ENCODE measurements at regions not wholly inside any gene's neighbourhood (a gene's known extent, or its start where the extent isn't known, plus 50 kb on each side); places are given as distances from the start of the nearest gene placed in this dataset.

- DNase-seq (ENCODE audit: low read depth in 3 of 3), result no peak
These were observed 434.7 kb downstream of the EPHA4 start for GRCh38 chr2:221137385-221137784.

GRCh38 chr2:221142341-221142740 lies 429.8 kb downstream of the EPHA4 start:
- DNase-seq (ENCODE audit: low read depth in 3 of 3), result no peak

GRCh38 chr2:221143231-221143630 lies 428.9 kb downstream of the EPHA4 start:
- DNase-seq (ENCODE audit: low read depth in 3 of 3), result no peak

- no peak for DNase-seq (ENCODE audit: low read depth in 3 of 3)
These were observed 427.2 kb downstream of the EPHA4 start for GRCh38 chr2:221144909-221145308.

- no peak for DNase-seq (ENCODE audit: low read depth in 3 of 3)
These were observed 426.7 kb downstream of the EPHA4 start for GRCh38 chr2:221145396-221145795.

GRCh38 chr2:221153226-221153625 lies 418.9 kb downstream of the EPHA4 start:
- no peak for DNase-seq (ENCODE audit: low read depth in 3 of 3)

- DNase-seq (ENCODE audit: low read depth in 3 of 3), result no peak
These were observed 417.9 kb downstream of the EPHA4 start for GRCh38 chr2:221154176-221154575.

- no peak for DNase-seq (ENCODE audit: low read depth in 3 of 3)
These were observed 415.9 kb downstream of the EPHA4 start for GRCh38 chr2:221156062-221156734.

- DNase-seq (ENCODE audit: low read depth in 3 of 3), result no peak
These were observed 410.9 kb downstream of the EPHA4 start for GRCh38 chr2:221161186-221161585.

GRCh38 chr2:221166292-221166691 lies 405.8 kb downstream of the EPHA4 start:
- no peak for DNase-seq (ENCODE audit: low read depth in 3 of 3)

GRCh38 chr2:221167561-221167960 lies 404.5 kb downstream of the EPHA4 start:
- DNase-seq (ENCODE audit: low read depth in 3 of 3), result no peak

- DNase-seq (ENCODE audit: low read depth in 3 of 3), result no peak
These were observed 402.4 kb downstream of the EPHA4 start for GRCh38 chr2:221169724-221170123.

- no peak for DNase-seq (ENCODE audit: low read depth in 3 of 3)
These were observed 401.6 kb downstream of the EPHA4 start for GRCh38 chr2:221170548-221170947.

GRCh38 chr2:221176667-221177066 lies 395.4 kb downstream of the EPHA4 start:
- DNase-seq (ENCODE audit: low read depth in 3 of 3), result no peak

GRCh38 chr2:221178139-221178538 lies 394.0 kb downstream of the EPHA4 start:
- no peak for DNase-seq (ENCODE audit: low read depth in 3 of 3)

GRCh38 chr2:221186873-221187272 lies 385.2 kb downstream of the EPHA4 start:
- DNase-seq (ENCODE audit: low read depth in 3 of 3), result no peak

- no peak for DNase-seq (ENCODE audit: low read depth in 3 of 3)
These were observed 382.6 kb downstream of the EPHA4 start for GRCh38 chr2:221189431-221190067.

GRCh38 chr2:221195829-221196228 lies 376.3 kb downstream of the EPHA4 start:
- no peak for DNase-seq (ENCODE audit: low read depth in 3 of 3)

- DNase-seq (ENCODE audit: low read depth in 3 of 3), result no peak
These were observed 374.8 kb downstream of the EPHA4 start for GRCh38 chr2:221197225-221197856.

GRCh38 chr2:221198309-221198708 lies 373.8 kb downstream of the EPHA4 start:
- DNase-seq (ENCODE audit: low read depth in 3 of 3), result no peak

- DNase-seq (ENCODE audit: low read depth in 3 of 3), result no peak
These were observed 371.8 kb downstream of the EPHA4 start for GRCh38 chr2:221200184-221200839.

GRCh38 chr2:221202431-221202830 lies 369.7 kb downstream of the EPHA4 start:
- DNase-seq (ENCODE audit: low read depth in 3 of 3), result no peak

GRCh38 chr2:221203125-221203524 lies 369.0 kb downstream of the EPHA4 start:
- DNase-seq (ENCODE audit: low read depth in 3 of 3), result no peak
